Sigmoid colon (tissue), 4 donors: ENCODE measurements at regions not wholly inside any gene's neighbourhood (a gene's known extent, or its start where the extent isn't known, plus 50 kb on each side); places are given as distances from the start of the nearest gene placed in this dataset.

ENCODE experiments used
- EP300 ChIP-seq, 4 donors: sonication (generic); formaldehyde crosslinking; IDR thresholded peaks; one replicate each; pipeline ENCODE4 v1.6.1; 2017; ENCODE audit warnings: antibody characterized with exemption in 4 of 4
- POLR2A ChIP-seq, 2 donors: fragments of 450-650 bp; IDR thresholded peaks; one replicate each; pipeline ENCODE4 v1.6.1; 2016; ENCODE audit warnings: antibody characterized with exemption in 2 of 2, mild to moderate bottlenecking in 2 of 2, moderate library complexity in 2 of 2
- POLR2AphosphoS5 ChIP-seq, 4 donors: sonication (generic); formaldehyde crosslinking; IDR thresholded peaks; one replicate each; pipeline ENCODE4 v1.6.1; 2017; ENCODE audit warnings: antibody characterized with exemption in 4 of 4
- TF ChIP-seq, protein P1 (sequence below), 4 experiments: fragments of 450-650 bp in 3 of 4; fragments of 200-600 bp in 1 of 4; IDR thresholded peaks; one replicate each; pipeline ENCODE4 v1.5.1; 2016 to 2019; ENCODE audit warnings: antibody characterized with exemption in 4 of 4, mild to moderate bottlenecking in 3 of 4, moderate library complexity in 2 of 4

DNA sequence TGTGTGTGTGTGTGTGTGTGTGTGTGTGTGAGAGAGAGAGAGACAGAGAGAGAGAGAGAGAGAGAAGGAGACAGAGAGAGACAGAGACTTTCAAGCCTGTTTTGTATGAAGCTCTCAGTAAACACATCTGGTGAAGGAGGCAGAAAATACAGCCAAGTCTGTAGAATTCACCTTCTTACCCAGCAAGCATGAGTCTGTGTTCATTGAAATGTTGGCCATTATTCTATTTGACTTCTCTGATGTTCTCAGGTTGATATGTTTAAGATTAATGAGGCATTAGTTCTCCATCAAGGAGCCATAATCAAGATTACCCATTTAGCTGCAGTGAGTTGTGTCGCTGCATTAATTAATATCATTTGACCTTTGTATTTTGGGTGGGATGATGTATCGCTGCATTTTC lies 895.8 kb upstream of the EEF2KMT start:
- TF ChIP-seq, protein P1, sequence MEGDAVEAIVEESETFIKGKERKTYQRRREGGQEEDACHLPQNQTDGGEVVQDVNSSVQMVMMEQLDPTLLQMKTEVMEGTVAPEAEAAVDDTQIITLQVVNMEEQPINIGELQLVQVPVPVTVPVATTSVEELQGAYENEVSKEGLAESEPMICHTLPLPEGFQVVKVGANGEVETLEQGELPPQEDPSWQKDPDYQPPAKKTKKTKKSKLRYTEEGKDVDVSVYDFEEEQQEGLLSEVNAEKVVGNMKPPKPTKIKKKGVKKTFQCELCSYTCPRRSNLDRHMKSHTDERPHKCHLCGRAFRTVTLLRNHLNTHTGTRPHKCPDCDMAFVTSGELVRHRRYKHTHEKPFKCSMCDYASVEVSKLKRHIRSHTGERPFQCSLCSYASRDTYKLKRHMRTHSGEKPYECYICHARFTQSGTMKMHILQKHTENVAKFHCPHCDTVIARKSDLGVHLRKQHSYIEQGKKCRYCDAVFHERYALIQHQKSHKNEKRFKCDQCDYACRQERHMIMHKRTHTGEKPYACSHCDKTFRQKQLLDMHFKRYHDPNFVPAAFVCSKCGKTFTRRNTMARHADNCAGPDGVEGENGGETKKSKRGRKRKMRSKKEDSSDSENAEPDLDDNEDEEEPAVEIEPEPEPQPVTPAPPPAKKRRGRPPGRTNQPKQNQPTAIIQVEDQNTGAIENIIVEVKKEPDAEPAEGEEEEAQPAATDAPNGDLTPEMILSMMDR (IDR thresholded peaks at IDR 0.05) = no peak
- TF ChIP-seq POLR2A (IDR thresholded peaks at IDR 0.05) = no peak
- no peak for TF ChIP-seq POLR2AphosphoS5 (IDR thresholded peaks at IDR 0.05)
- TF ChIP-seq EP300 (IDR thresholded peaks at IDR 0.05) = no peak
